SK-N-MC (cell line): ENCODE measurements at regions not wholly inside any gene's neighbourhood (a gene's known extent, or its start where the extent isn't known, plus 50 kb on each side); places are given as distances from the start of the nearest gene placed in this dataset.

ENCODE experiments used
- DNase-seq: peaks from one replicate; pipeline ENCODE4 v3.0.0-alpha.2; 2011; ENCODE audit warnings: low read depth, low spot score
- H3K27ac ChIP-seq: fragments of 200-600 bp; sonication (generic); 2 replicates; pipeline ENCODE4 v1.5.1; 2016; ENCODE audit warnings: mixed run types
- H3K36me3 ChIP-seq: fragments of 200-600 bp; sonication (generic); 2 replicates; pipeline ENCODE4 v1.6.1; 2017; ENCODE audit warnings: antibody characterized with exemption, low read length, mixed read lengths; ENCODE audit not compliant: insufficient read depth
- H3K4me3 ChIP-seq: fragments of 200-600 bp; sonication (generic); 2 replicates; pipeline ENCODE4 v1.5.1; 2016
- H3K9ac ChIP-seq: fragments of 200-600 bp; sonication (generic); 2 replicates; pipeline ENCODE4 v1.8.0; 2017; ENCODE audit warnings: mixed run types, mixed read lengths; ENCODE audit not compliant: insufficient read length
- H3K9me3 ChIP-seq: fragments of 200-600 bp; sonication (generic); 2 replicates; pipeline ENCODE4 v1.6.1; 2017; ENCODE audit warnings: low read depth, mild to moderate bottlenecking, antibody characterized with exemption, low read length, moderate library complexity, mixed read lengths
- EZH2 ChIP-seq: fragments of 200-600 bp; sonication (generic); IDR thresholded peaks from one replicate; pipeline ENCODE4 v1.6.1; 2017; ENCODE audit warnings: antibody characterized with exemption
- FOXP2 ChIP-seq: optimal IDR thresholded peaks from 2 replicates; pipeline ENCODE3; 2011; ENCODE audit warnings: mild to moderate bottlenecking, moderate library complexity; ENCODE audit not compliant: insufficient read depth; ENCODE audit errors: extremely low read length, control extremely low read depth
- POLR2AphosphoS5 ChIP-seq: IDR thresholded peaks from 2 replicates; pipeline ENCODE4 v1.6.1; 2012; ENCODE audit warnings: mild to moderate bottlenecking, low read depth, low read length, borderline replicate concordance

GRCh38 chr3:104575634-104576033 lies 791.1 kb upstream of the ALCAM start:
- Histone ChIP-seq H3K36me3 (no peaks in the 10 kb centered on the region), H3K9me3 (no peaks in the 10 kb centered on the region), H3K4me3 (no peak overlapping the region), H3K9ac (no peak overlapping the region), H3K27ac (no peak overlapping the region)
- TF ChIP-seq FOXP2 (no peak), POLR2AphosphoS5 (no peak), EZH2 (no peak)
- DNase-seq, result no peak

DNA sequence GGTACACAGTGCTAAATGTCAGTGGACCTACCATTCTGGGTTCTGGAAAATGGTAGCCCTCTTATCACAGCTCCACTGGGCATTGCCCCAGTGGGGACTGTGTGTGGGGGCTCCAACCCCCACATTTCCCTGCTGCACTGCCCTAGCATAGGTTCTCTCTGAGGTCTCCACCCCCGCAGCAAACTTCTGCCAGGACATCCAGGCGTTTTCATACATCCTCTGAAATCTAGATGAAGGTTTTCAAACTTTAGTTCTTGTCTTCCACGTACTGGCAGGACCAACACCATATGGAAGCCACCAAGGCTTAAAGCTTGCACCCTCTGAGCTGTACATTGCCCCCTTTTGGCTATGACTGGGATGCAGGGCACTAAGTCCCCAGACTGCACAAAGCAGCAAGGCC lies 788.2 kb upstream of the ALCAM start:
- Histone ChIP-seq H3K36me3 (no peaks in the 10 kb centered on the region), H3K9me3 (no peaks in the 10 kb centered on the region), H3K4me3 (no peak overlapping the region), H3K9ac (no peak overlapping the region), H3K27ac (no peak overlapping the region)
- no peak for DNase-seq
- TF ChIP-seq EZH2 (no peak), POLR2AphosphoS5 (no peak), FOXP2 (no peak)

DNA sequence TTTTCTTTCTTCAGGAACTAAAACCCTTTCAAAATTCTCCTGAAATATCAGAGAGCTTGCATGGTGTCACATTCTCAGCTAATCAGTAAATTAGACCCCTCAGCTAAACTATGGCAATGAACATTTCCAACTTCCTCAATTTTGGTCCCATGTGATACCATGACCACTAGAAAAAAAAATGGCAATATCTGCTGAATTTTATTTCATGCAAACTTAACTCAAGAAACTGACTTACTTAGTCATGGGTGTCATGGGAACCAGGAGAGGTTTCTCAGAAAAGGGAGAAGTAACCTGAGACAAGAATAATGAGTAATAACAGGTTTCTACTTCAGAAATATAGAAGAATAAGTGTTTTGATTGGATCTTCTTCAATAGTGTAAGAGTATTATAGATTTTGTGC lies 784.6 kb upstream of the ALCAM start:
- H3K9ac ChIP-seq, result no peak overlapping the region
- DNase-seq, result no peak
- TF ChIP-seq FOXP2 (no peak), POLR2AphosphoS5 (no peak), EZH2 (no peak)
- H3K9me3 ChIP-seq, result no peaks in the 10 kb centered on the region
- H3K4me3 ChIP-seq, result no peak overlapping the region
- H3K27ac ChIP-seq, result no peak overlapping the region
- no peaks in the 10 kb centered on the region for H3K36me3 ChIP-seq

DNA sequence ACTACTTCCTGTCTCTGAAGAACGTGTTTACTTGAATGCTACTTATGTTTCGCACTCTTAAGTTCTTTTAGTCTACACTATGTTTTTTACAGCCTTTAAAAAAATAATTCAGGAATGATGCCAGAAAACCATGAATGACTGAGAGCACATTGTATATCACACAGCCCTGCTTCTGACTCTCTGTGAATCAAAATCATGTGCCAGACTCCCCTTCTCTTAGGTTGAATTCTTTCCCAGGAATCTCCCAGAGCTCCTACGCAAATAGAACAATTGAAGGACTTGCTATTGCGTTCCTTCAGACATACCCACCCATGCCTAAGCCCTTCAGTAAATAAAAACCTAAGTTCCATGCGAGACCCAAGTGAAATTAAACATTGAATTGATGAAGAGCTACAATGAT lies 782.0 kb upstream of the ALCAM start:
- no peak for DNase-seq
- H3K9ac ChIP-seq, result no peak overlapping the region
- TF ChIP-seq EZH2 (no peak), POLR2AphosphoS5 (no peak), FOXP2 (no peak)

DNA sequence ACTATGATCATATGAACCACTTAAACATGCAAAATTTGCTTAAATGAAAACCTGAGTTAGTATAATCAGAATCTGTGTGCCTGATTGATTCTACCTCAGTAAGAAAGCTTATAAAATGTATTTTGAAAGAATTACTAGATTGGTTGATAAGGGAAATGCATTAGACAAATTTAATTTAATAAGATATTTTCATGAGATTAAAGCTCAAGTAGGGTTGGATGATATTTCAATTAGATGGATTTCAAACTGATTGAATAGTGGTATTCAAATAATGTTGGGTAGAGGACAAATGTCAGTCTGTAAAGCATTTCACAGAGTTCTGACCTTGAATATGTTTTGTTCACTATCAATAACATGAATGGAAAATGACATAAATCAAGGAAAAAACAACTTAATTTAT lies 780.4 kb upstream of the ALCAM start:
- H3K27ac ChIP-seq, result no peak overlapping the region
- no peaks in the 10 kb centered on the region for H3K9me3 ChIP-seq
- TF ChIP-seq POLR2AphosphoS5 (no peak), EZH2 (no peak), FOXP2 (no peak)
- no peak overlapping the region for H3K9ac ChIP-seq
- no peaks in the 10 kb centered on the region for H3K36me3 ChIP-seq
- H3K4me3 ChIP-seq, result no peak overlapping the region
- no peak for DNase-seq

More for the DNA sequence above, 782.0 kb upstream of the ALCAM start:
- H3K36me3 ChIP-seq, result no peaks in the 10 kb centered on the region
- no peak overlapping the region for H3K27ac ChIP-seq
- H3K4me3 ChIP-seq, result no peak overlapping the region
- H3K9me3 ChIP-seq, result no peaks in the 10 kb centered on the region

- TF ChIP-seq POLR2AphosphoS5 (no peak), FOXP2 (no peak), EZH2 (no peak)
Observed at GRCh38 chr3:104588442-104588841, 778.3 kb upstream of the ALCAM start.

DNA sequence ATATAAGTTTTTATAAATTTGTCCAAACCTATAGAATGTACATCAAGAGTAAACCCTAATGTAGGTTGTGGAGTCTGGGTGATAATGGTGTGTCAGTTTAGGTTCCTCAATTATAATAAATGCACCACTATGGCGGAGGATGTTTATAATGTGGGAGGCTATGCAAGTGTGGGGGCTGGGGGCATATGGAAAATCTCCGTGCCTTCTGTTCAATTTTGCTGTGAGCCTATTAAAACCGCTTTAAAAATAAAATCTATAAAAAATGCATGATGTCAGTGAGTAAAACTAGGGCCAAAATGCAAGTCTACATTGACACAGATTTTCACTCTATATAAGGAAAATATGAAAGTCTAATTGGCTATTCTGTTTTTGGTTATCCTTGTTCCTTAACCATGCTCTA lies 774.9 kb upstream of the ALCAM start:
- no peak for DNase-seq
- no peaks in the 10 kb centered on the region for H3K36me3 ChIP-seq
- TF ChIP-seq POLR2AphosphoS5, result no peak
- TF ChIP-seq FOXP2, result no peak
- no peak for TF ChIP-seq EZH2
- H3K9me3 ChIP-seq, result no peaks in the 10 kb centered on the region
- H3K9ac ChIP-seq, result no peak overlapping the region
- H3K27ac ChIP-seq, result no peak overlapping the region
- H3K4me3 ChIP-seq, result no peak overlapping the region

More at GRCh38 chr3:104588442-104588841, 778.3 kb upstream of the ALCAM start:
- H3K9ac ChIP-seq, result no peak overlapping the region
- no peaks in the 10 kb centered on the region for H3K9me3 ChIP-seq
- no peak overlapping the region for H3K27ac ChIP-seq
- H3K36me3 ChIP-seq, result no peaks in the 10 kb centered on the region
- no peak for DNase-seq
- no peak overlapping the region for H3K4me3 ChIP-seq

DNA sequence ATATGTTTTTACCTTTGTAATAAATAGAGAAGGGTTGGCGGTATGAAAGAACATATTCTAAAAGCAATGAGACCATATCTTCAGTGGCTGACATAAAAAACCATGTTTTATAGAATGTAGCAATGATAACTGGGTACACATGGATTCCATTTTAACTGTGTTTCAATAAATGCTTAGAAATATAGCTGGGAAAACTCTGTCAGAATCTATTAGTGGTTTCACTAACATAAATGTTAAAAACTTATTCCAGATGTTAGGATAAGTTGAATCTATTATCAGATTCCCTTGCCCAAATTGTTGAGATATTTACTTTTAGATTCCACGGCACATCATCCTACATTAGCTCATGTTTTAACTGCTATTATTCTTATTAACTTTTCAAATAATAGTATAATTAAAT lies 772.2 kb upstream of the ALCAM start:
- Histone ChIP-seq H3K27ac (peak overlapping the region; percentile 86), H3K9me3 (no peaks in the 10 kb centered on the region), H3K4me3 (peak overlapping the region; percentile 5; the same call in 1 of the 2 replicates), H3K36me3 (no peaks in the 10 kb centered on the region), H3K9ac (peak overlapping the region; percentile 36)
- no peak for TF ChIP-seq POLR2AphosphoS5
- TF ChIP-seq FOXP2, result no peak
- DNase-seq, result peak; percentile 64

DNA sequence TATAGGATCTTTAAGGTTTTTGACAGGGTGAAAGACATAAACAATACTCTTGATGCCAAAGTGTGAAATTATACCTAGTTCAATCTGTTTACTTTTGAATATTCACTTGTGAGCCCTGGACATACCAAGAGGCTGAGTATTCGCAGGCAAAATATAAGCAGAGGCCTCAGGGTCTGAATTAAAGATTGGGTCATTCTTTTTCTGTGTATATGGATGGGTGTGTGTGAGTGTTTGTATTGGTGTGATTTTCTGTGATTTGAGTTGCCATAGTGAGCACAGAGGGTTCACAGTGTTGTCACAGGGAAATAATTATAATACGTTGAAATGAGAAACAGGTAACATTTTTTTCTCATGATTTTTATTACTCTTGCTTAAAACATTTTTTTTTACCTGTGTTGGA lies 770.7 kb upstream of the ALCAM start:
- H3K4me3 ChIP-seq, result no peak overlapping the region
- no peaks in the 10 kb centered on the region for H3K36me3 ChIP-seq
- no peak for DNase-seq
- no peak overlapping the region for H3K9ac ChIP-seq
- H3K9me3 ChIP-seq, result no peaks in the 10 kb centered on the region
- H3K27ac ChIP-seq, result no peak overlapping the region
- TF ChIP-seq FOXP2 (no peak), EZH2 (no peak), POLR2AphosphoS5 (no peak)
